ENCODE measurements at regions not wholly inside any gene's neighbourhood (a gene's known extent, or its start where the extent isn't known, plus 50 kb on each side); places are given as distances from the start of the nearest gene placed in this dataset.

DNA sequence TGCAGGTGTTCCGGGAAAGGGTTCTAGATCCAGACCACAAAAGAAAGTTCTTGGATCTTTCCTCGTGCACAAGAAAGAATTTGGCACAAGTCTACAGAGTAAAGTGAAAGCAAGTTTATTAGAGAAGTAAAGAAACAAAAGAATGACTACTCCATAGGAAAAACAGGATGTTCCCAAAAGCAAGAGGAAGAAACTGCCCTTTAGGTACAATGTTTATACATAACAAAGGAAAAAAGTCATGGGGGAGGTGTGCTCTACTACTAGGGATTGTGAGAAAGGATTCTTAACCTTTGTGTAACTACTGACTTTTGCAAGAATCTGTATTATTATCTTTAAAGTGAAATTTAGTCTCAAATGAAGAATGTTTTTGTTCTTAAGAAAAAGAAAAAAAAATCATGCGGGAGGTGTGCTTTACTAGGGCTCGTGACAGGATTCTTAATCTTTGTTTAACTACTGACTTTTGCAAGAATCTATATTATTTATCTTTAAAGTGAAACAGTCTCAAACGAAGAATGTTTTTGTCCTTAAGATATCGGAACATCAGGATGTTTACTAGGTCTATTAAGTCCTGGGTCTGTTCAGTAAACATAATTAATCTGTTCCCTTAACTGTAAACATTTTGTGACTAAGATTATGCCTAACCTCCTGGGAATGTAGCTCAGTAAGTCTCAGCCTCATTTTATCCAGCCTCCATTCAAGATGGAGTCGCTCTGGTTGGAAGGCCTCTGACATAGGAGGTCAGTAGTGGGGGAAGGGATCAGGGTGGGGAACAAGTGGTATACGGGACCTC is 110.4 kb upstream of the BEND4 start:
- H3K9me2 ChIP-seq (replicated peaks; ENCODE audit: insufficient read depth, low read length), result no peaks in the 10 kb centered on the region
- no peak overlapping the region for H2AFZ ChIP-seq (ENCODE audit: low read length)
- no peak overlapping the region for H3K9ac ChIP-seq (ENCODE audit: low read length)
- no peak overlapping the region for H3K4me3 ChIP-seq (ENCODE audit: low read length)
- TF ChIP-seq, protein P1, sequence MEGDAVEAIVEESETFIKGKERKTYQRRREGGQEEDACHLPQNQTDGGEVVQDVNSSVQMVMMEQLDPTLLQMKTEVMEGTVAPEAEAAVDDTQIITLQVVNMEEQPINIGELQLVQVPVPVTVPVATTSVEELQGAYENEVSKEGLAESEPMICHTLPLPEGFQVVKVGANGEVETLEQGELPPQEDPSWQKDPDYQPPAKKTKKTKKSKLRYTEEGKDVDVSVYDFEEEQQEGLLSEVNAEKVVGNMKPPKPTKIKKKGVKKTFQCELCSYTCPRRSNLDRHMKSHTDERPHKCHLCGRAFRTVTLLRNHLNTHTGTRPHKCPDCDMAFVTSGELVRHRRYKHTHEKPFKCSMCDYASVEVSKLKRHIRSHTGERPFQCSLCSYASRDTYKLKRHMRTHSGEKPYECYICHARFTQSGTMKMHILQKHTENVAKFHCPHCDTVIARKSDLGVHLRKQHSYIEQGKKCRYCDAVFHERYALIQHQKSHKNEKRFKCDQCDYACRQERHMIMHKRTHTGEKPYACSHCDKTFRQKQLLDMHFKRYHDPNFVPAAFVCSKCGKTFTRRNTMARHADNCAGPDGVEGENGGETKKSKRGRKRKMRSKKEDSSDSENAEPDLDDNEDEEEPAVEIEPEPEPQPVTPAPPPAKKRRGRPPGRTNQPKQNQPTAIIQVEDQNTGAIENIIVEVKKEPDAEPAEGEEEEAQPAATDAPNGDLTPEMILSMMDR (IDR thresholded peaks at IDR 0.05; ENCODE audit: low read length), result no peak
- TF ChIP-seq EZH2 (optimal IDR thresholded peaks at IDR 0.05; ENCODE audit: low read depth, low read length) (no peak), EZH2phosphoT487 (IDR thresholded peaks at IDR 0.05; ENCODE audit: low read length) (no peak)
- no peaks in the 10 kb centered on the region for H4K20me1 ChIP-seq (ENCODE audit: insufficient read depth, low read length)
- no peaks in the 10 kb centered on the region for H3F3A ChIP-seq (ENCODE audit: insufficient read depth, low read length)
- H3K79me2 ChIP-seq (ENCODE audit: low read length), result no peaks in the 10 kb centered on the region
- H3K27me3 ChIP-seq (replicated peaks; ENCODE audit: insufficient read depth, low read length), result no peaks in the 10 kb centered on the region
- no peaks in the 10 kb centered on the region for H3K9me3 ChIP-seq (replicated peaks; ENCODE audit: insufficient read depth, low read length)
- no peaks in the 10 kb centered on the region for H3K4me1 ChIP-seq (ENCODE audit: low read length)
- DNase-seq, result no peak
- no peaks in the 10 kb centered on the region for H3K36me3 ChIP-seq (replicated peaks; ENCODE audit: insufficient read depth, low read length)
- H3K27ac ChIP-seq (ENCODE audit: low read length), result no peak overlapping the region
- H3K4me2 ChIP-seq (ENCODE audit: low read depth, low read length), result no peak overlapping the region

DNA sequence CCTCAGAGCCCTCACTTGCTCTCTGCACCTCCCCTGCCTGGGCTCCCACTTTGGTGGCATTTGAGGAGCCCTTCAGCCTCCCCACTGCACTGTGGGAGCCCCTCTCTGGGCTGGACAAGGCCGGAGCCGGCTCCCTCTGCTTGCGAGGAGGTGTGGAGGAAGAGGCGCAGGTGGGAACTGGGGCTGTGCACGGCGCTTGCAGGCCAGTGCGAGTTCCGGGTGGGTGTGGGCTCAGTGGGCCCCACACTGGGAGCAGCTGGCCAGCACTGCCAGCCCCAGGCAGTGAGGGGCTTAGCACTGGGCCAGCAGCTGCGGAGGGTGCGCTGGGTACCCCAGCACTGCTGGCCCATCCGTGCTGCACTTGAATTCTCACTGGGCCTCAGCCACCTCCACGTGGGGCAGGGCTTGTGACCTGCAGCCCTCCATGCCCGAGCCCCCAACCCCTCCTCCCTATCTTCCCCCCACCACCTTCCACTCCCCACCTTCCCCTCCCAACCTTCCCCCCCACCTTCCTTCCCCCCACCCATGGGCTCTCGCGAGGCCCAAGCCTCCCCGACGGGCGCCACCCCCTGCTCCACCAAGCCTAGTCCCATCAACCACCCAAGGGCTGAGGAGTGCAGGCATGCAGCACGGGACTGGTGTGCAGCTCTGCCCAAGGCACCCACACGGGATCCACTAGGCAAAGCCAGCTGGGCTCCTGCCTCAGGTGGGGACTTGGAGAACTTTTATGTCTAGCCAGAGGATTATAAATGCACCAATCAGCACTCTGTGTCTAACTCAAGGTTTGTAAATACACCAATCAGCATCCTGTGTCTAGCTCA is 113.5 kb upstream of the BEND4 start:
- H2AFZ ChIP-seq (ENCODE audit: low read length), result no peak overlapping the region
- H3F3A ChIP-seq (ENCODE audit: insufficient read depth, low read length), result no peaks in the 10 kb centered on the region
- H3K4me2 ChIP-seq (ENCODE audit: low read depth, low read length), result no peak overlapping the region
- H3K27me3 ChIP-seq (replicated peaks; ENCODE audit: insufficient read depth, low read length), result no peaks in the 10 kb centered on the region
- no peak overlapping the region for H3K4me3 ChIP-seq (ENCODE audit: low read length)
- H3K9ac ChIP-seq (ENCODE audit: low read length), result no peak overlapping the region
- H4K20me1 ChIP-seq (ENCODE audit: insufficient read depth, low read length), result no peaks in the 10 kb centered on the region
- no peaks in the 10 kb centered on the region for H3K79me2 ChIP-seq (ENCODE audit: low read length)
- peaks cover 7% of the 10 kb centered on the region for H3K4me1 ChIP-seq (ENCODE audit: low read length)
- no peaks in the 10 kb centered on the region for H3K36me3 ChIP-seq (replicated peaks; ENCODE audit: insufficient read depth, low read length)
- H3K9me3 ChIP-seq (replicated peaks; ENCODE audit: insufficient read depth, low read length), result no peaks in the 10 kb centered on the region
- no peak overlapping the region for H3K27ac ChIP-seq (ENCODE audit: low read length)
- DNase-seq, result no peak
- TF ChIP-seq EZH2phosphoT487 (IDR thresholded peaks at IDR 0.05; ENCODE audit: low read length), result no peak
- TF ChIP-seq, protein P1 (IDR thresholded peaks at IDR 0.05; ENCODE audit: low read length), result no peak
- H3K9me2 ChIP-seq (replicated peaks; ENCODE audit: insufficient read depth, low read length), result no peaks in the 10 kb centered on the region

DNA sequence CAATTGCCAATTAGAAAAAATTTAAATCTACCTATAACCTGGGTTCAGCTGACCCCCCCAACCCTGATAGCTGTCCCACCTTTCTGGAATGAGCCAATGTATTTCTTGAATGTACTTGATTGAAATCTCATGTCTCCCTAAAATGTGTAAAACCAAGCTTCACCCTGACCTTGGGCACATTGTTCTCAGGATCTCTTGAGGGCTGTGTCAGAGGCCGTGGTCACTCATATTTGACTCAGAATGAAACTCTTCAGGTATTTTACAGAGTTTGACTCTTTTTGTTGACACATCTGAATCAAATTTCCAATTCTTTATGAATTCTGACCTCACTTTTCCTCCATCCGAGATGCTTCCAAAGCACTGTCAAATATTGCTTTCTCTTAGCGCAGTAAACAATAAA is 115.3 kb upstream of the BEND4 start:
- H3K4me2 ChIP-seq (ENCODE audit: low read depth, low read length), result no peak overlapping the region
- no peak overlapping the region for H3K4me3 ChIP-seq (ENCODE audit: low read length)
- no peaks in the 10 kb centered on the region for H4K20me1 ChIP-seq (ENCODE audit: insufficient read depth, low read length)
- H3K27me3 ChIP-seq (replicated peaks; ENCODE audit: insufficient read depth, low read length), result no peaks in the 10 kb centered on the region
- H3K36me3 ChIP-seq (replicated peaks; ENCODE audit: insufficient read depth, low read length), result no peaks in the 10 kb centered on the region
- H3K9ac ChIP-seq (ENCODE audit: low read length), result no peak overlapping the region
- no peak for DNase-seq
- H3K9me2 ChIP-seq (replicated peaks; ENCODE audit: insufficient read depth, low read length), result no peaks in the 10 kb centered on the region
- H3F3A ChIP-seq (ENCODE audit: insufficient read depth, low read length), result no peaks in the 10 kb centered on the region
- H3K9me3 ChIP-seq (replicated peaks; ENCODE audit: insufficient read depth, low read length), result no peaks in the 10 kb centered on the region
- no peak overlapping the region for H2AFZ ChIP-seq (ENCODE audit: low read length)
- TF ChIP-seq, protein P1 (IDR thresholded peaks at IDR 0.05; ENCODE audit: low read length), result no peak
- TF ChIP-seq EZH2phosphoT487 (IDR thresholded peaks at IDR 0.05; ENCODE audit: low read length) (no peak), EZH2 (optimal IDR thresholded peaks at IDR 0.05; ENCODE audit: low read depth, low read length) (no peak)
- peaks cover 7% of the 10 kb centered on the region for H3K4me1 ChIP-seq (ENCODE audit: low read length)
- H3K79me2 ChIP-seq (ENCODE audit: low read length), result no peaks in the 10 kb centered on the region
- no peak overlapping the region for H3K27ac ChIP-seq (ENCODE audit: low read length)
